RWPE2 (cell line): ENCODE measurements at regions not wholly inside any gene's neighbourhood (a gene's known extent, or its start where the extent isn't known, plus 50 kb on each side); places are given as distances from the start of the nearest gene placed in this dataset.

Experiments used
- ATAC-seq: fragments of 200-7000 bp; cut with Tn5 transposase; 3 replicates; pipeline ENCODE4 v1.9.1; 2021; ENCODE audit warnings: low read depth
- DNase-seq: peaks from one replicate; pipeline ENCODE4 v3.0.0-alpha.2; 2020; ENCODE audit warnings: low spot score
- H3K27ac ChIP-seq: fragments of 450-650 bp; 2 replicates; pipeline ENCODE4 v1.5.1; 2017; ENCODE audit warnings: mild to moderate bottlenecking; ENCODE audit not compliant: poor library complexity, severe bottlenecking
- H3K27me3 ChIP-seq: fragments of 250-450 bp; sonication (Bioruptor Pico); 2 replicates; pipeline ENCODE4 v1.5.1; 2021; ENCODE audit warnings: mild to moderate bottlenecking, moderate library complexity; ENCODE audit not compliant: insufficient read depth, poor library complexity, severe bottlenecking
- H3K36me3 ChIP-seq: fragments of 250-450 bp; sonication (Bioruptor Pico); 2 replicates; pipeline ENCODE4 v1.5.1; 2020; ENCODE audit warnings: low read depth, mild to moderate bottlenecking, moderate library complexity
- H3K4me1 ChIP-seq: fragments of 250-450 bp; sonication (Bioruptor Pico); 2 replicates; pipeline ENCODE4 v1.5.1; 2021; ENCODE audit warnings: mild to moderate bottlenecking, moderate library complexity; ENCODE audit not compliant: insufficient read depth, poor library complexity, severe bottlenecking
- H3K4me3 ChIP-seq: fragments of 250-450 bp; sonication (Bioruptor Pico); 2 replicates; pipeline ENCODE4 v1.5.1; 2021; ENCODE audit warnings: mild to moderate bottlenecking, moderate library complexity; ENCODE audit not compliant: severe bottlenecking
- H3K9me3 ChIP-seq: fragments of 250-450 bp; sonication (Bioruptor Pico); 2 replicates; pipeline ENCODE4 v1.5.1; 2021; ENCODE audit warnings: mild to moderate bottlenecking, moderate library complexity; ENCODE audit not compliant: severe bottlenecking
- CTCF ChIP-seq: fragments of 450-650 bp; IDR thresholded peaks from one replicate; pipeline ENCODE4 v1.5.1; 2017; ENCODE audit warnings: mild to moderate bottlenecking, moderate library complexity; ENCODE audit not compliant: poor library complexity, severe bottlenecking

GRCh38 chr2:188158337-188159100 is 133.2 kb upstream of the GULP1 start:
- no peak for DNase-seq
- TF ChIP-seq CTCF, result no peak
- Histone ChIP-seq H3K4me3 (no peak overlapping the region), H3K36me3 (no peaks in the 10 kb centered on the region), H3K27me3 (no peaks in the 10 kb centered on the region), H3K4me1 (peaks cover 3% of the 10 kb centered on the region), H3K9me3 (no peaks in the 10 kb centered on the region), H3K27ac (no peak overlapping the region)
- peak; percentile 80; the same call in 2 of the 3 replicates for ATAC-seq

GRCh38 chr2:188159484-188159883 is 132.2 kb upstream of the GULP1 start:
- H3K4me3 ChIP-seq, result no peak overlapping the region
- no peaks in the 10 kb centered on the region for H3K36me3 ChIP-seq
- no peaks in the 10 kb centered on the region for H3K27me3 ChIP-seq
- no peak for TF ChIP-seq CTCF
- DNase-seq, result no peak
- H3K27ac ChIP-seq, result no peak overlapping the region
- no peak for ATAC-seq
- H3K9me3 ChIP-seq, result no peaks in the 10 kb centered on the region
- peaks cover 3% of the 10 kb centered on the region for H3K4me1 ChIP-seq

GRCh38 chr2:188170356-188170755 is 121.3 kb upstream of the GULP1 start:
- Histone ChIP-seq H3K36me3 (no peaks in the 10 kb centered on the region), H3K4me3 (no peak overlapping the region), H3K9me3 (no peaks in the 10 kb centered on the region), H3K27ac (no peak overlapping the region), H3K4me1 (no peaks in the 10 kb centered on the region), H3K27me3 (no peaks in the 10 kb centered on the region)
- ATAC-seq, result no peak
- DNase-seq, result no peak
- TF ChIP-seq CTCF, result no peak

GRCh38 chr2:188176620-188177019 is 115.1 kb upstream of the GULP1 start:
- ATAC-seq (no peak), DNase-seq (no peak)
- H3K27me3 ChIP-seq, result no peaks in the 10 kb centered on the region
- H3K4me1 ChIP-seq, result no peaks in the 10 kb centered on the region
- H3K27ac ChIP-seq, result no peak overlapping the region
- no peaks in the 10 kb centered on the region for H3K9me3 ChIP-seq
- no peaks in the 10 kb centered on the region for H3K36me3 ChIP-seq
- no peak overlapping the region for H3K4me3 ChIP-seq
- TF ChIP-seq CTCF, result no peak
